ENCODE measurements at regions not wholly inside any gene's neighbourhood (a gene's known extent, or its start where the extent isn't known, plus 50 kb on each side); places are given as distances from the start of the nearest gene placed in this dataset.

DNA sequence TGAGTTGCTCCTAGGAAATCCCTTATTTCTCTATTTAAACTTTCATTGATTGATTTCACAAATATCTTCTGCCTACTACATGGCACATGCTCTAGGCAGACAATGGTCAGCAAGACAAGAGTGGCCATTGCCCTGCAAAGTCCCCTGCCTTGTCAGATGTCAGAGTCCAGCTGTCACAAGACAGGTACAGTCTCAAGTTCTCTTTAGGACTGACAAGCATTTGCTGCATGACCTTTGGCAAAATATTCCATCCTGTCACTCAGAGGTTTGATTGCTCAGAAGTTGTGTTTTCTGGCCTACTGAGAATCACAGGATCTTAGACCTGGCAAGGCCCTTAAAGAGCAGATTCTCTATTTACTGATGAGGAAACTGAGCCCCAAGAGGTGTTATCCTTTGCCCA is 322.3 kb upstream of the NFE2L3 start:
- no peak overlapping the region for H3K27ac Mint-ChIP-seq
- H3K36me3 Mint-ChIP-seq = no peaks in the 10 kb centered on the region
- no peaks in the 10 kb centered on the region for H3K27me3 Mint-ChIP-seq
- no peak for DNase-seq
- H3K4me1 Mint-ChIP-seq = no peaks in the 10 kb centered on the region
- no peaks in the 10 kb centered on the region for H3K9me3 Mint-ChIP-seq
- H3K4me3 Mint-ChIP-seq = no peak overlapping the region

DNA sequence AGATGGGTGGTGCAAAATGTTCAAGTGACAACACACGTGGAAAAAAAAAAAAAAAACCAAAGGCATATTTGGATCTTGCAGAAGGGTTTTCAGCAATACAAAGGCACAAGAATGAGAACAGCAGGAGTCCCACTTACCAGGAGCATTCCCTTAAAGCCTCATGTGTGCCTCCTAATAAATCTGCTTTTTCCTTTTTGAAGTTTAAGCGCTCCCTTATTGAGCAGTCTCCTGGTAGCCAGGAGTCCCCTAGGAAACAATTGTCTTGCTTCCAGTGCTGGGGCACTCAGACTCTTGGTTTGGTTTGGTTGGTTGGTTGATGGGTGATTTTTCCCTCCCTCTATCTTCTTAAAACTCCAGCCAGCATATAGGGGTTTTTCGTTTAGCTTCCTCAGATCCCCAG is 321.8 kb upstream of the NFE2L3 start:
- Mint-ChIP-seq H3K36me3 (no peaks in the 10 kb centered on the region), H3K27ac (no peak overlapping the region), H3K4me1 (no peaks in the 10 kb centered on the region), H3K27me3 (no peaks in the 10 kb centered on the region), H3K9me3 (no peaks in the 10 kb centered on the region), H3K4me3 (no peak overlapping the region)
- DNase-seq = no peak

DNA sequence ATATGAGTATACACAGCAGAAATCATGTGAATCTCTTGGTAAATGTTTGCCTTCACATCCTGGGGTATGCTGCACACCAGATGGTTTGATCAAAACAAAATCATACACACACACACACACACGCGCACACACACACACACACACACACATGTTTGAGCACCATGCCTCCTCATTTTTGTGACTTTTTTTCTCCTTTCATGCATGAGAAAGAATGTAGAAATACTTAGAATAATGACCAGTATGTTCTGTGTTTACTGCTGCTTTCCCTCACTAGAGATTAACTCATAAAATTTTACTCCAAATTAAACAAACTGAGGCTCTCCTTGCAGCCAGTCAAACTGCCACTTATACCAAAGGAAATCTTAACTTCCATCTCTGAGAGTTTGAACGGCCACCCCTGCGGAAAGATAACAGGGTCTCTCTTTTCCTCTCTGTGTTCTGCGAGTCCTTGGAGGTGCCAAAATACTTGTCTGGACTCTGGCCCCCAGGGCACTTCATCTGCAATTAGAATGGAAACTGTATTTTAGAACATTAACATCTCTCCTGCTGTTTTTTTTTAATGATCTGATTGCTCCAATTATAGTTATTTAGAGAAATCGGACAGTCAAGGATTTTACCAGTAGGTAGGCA is 320.8 kb upstream of the NFE2L3 start:
- Mint-ChIP-seq H3K27me3 (no peaks in the 10 kb centered on the region), H3K9me3 (no peaks in the 10 kb centered on the region), H3K36me3 (no peaks in the 10 kb centered on the region), H3K27ac (no peak overlapping the region), H3K4me1 (no peaks in the 10 kb centered on the region), H3K4me3 (no peak overlapping the region)
- DNase-seq = no peak

GRCh38 chr7:25831831-25832411 is 320.1 kb upstream of the NFE2L3 start:
- Mint-ChIP-seq H3K27me3 (no peaks in the 10 kb centered on the region), H3K27ac (no peak overlapping the region), H3K36me3 (no peaks in the 10 kb centered on the region), H3K4me3 (no peak overlapping the region), H3K9me3 (no peaks in the 10 kb centered on the region), H3K4me1 (no peaks in the 10 kb centered on the region)
- no peak for DNase-seq

- Mint-ChIP-seq H3K4me3 (no peak overlapping the region), H3K27me3 (peaks cover 3% of the 10 kb centered on the region), H3K9me3 (no peaks in the 10 kb centered on the region), H3K4me1 (no peaks in the 10 kb centered on the region), H3K36me3 (no peaks in the 10 kb centered on the region), H3K27ac (no peak overlapping the region)
- DNase-seq = no peak
Measured at GRCh38 chr7:25832456-25832855, 319.5 kb upstream of the NFE2L3 start.

GRCh38 chr7:25832929-25833328 is 319.1 kb upstream of the NFE2L3 start:
- Mint-ChIP-seq H3K36me3 (no peaks in the 10 kb centered on the region), H3K27ac (no peak overlapping the region), H3K9me3 (no peaks in the 10 kb centered on the region), H3K27me3 (peaks cover 5% of the 10 kb centered on the region), H3K4me3 (no peak overlapping the region), H3K4me1 (no peaks in the 10 kb centered on the region)
- no peak for DNase-seq

- H3K27ac Mint-ChIP-seq = no peak overlapping the region
Measured at GRCh38 chr7:25834050-25834449, 317.9 kb upstream of the NFE2L3 start.

GRCh38 chr7:25835197-25835596 is 316.8 kb upstream of the NFE2L3 start:
- no peaks in the 10 kb centered on the region for H3K36me3 Mint-ChIP-seq
- no peaks in the 10 kb centered on the region for H3K9me3 Mint-ChIP-seq
- H3K27me3 Mint-ChIP-seq = peaks cover 9% of the 10 kb centered on the region
- no peaks in the 10 kb centered on the region for H3K4me1 Mint-ChIP-seq
- DNase-seq = no peak
- H3K4me3 Mint-ChIP-seq = no peak overlapping the region
- H3K27ac Mint-ChIP-seq = no peak overlapping the region

More at GRCh38 chr7:25834050-25834449, 317.9 kb upstream of the NFE2L3 start:
- H3K9me3 Mint-ChIP-seq = no peaks in the 10 kb centered on the region
- peaks cover 5% of the 10 kb centered on the region for H3K27me3 Mint-ChIP-seq
- no peak for DNase-seq
- no peaks in the 10 kb centered on the region for H3K4me1 Mint-ChIP-seq
- H3K36me3 Mint-ChIP-seq = no peaks in the 10 kb centered on the region
- no peak overlapping the region for H3K4me3 Mint-ChIP-seq

DNA sequence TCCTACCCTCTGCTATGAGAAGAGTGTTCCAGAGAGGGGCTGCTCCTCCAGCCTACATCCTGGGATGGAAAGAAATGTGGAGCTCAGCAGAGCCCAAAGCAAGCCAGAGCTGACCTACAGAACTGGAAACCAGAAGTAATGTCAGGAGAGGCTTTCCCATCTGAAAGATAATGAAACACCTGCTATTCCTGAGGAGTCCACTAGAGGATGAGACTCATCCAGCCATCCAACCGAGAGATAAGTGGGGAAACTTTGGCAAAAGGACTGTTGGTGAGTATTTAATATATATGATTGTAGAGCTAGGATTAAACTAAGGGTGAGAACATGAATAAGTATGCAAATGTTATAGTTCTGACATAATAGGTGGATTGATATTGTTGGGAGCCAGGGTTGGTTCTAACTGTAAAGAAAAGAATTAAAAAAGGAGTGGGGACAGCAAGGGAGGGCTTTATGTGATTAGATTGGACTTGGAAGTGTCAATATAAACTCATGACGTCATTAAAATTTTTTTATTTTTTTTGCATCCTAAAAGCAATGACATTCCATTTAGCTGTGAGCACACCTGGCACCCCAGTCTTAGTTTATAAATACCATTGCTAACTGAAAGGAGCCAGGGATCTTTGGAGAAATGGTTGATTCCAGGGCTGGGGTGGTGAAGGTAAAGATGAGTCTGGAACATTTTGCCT is 312.8 kb upstream of the NFE2L3 start:
- Mint-ChIP-seq H3K27me3 (peaks cover 9% of the 10 kb centered on the region), H3K36me3 (no peaks in the 10 kb centered on the region), H3K9me3 (no peaks in the 10 kb centered on the region), H3K4me3 (no peak overlapping the region), H3K27ac (no peak overlapping the region), H3K4me1 (no peaks in the 10 kb centered on the region)
- DNase-seq = no peak

- Mint-ChIP-seq H3K9me3 (no peaks in the 10 kb centered on the region), H3K4me1 (no peaks in the 10 kb centered on the region), H3K27me3 (peaks cover 11% of the 10 kb centered on the region), H3K36me3 (no peaks in the 10 kb centered on the region), H3K4me3 (no peak overlapping the region), H3K27ac (no peak overlapping the region)
- DNase-seq = no peak
Measured at GRCh38 chr7:25840209-25840792, 311.7 kb upstream of the NFE2L3 start.

GRCh38 chr7:25841575-25841974 is 310.4 kb upstream of the NFE2L3 start:
- Mint-ChIP-seq H3K9me3 (no peaks in the 10 kb centered on the region), H3K4me3 (no peak overlapping the region), H3K36me3 (no peaks in the 10 kb centered on the region), H3K27ac (no peak overlapping the region), H3K27me3 (peaks cover 20% of the 10 kb centered on the region), H3K4me1 (no peaks in the 10 kb centered on the region)
- DNase-seq = no peak

GRCh38 chr7:25842201-25842733 is 309.7 kb upstream of the NFE2L3 start:
- Mint-ChIP-seq H3K36me3 (no peaks in the 10 kb centered on the region), H3K4me1 (no peaks in the 10 kb centered on the region), H3K27me3 (peaks cover 21% of the 10 kb centered on the region), H3K9me3 (no peaks in the 10 kb centered on the region), H3K27ac (no peak overlapping the region), H3K4me3 (no peak overlapping the region)
- DNase-seq = no peak

- Mint-ChIP-seq H3K4me3 (no peak overlapping the region), H3K4me1 (no peaks in the 10 kb centered on the region), H3K27me3 (peaks cover 18% of the 10 kb centered on the region), H3K27ac (no peak overlapping the region), H3K9me3 (no peaks in the 10 kb centered on the region), H3K36me3 (no peaks in the 10 kb centered on the region)
- DNase-seq = no peak
Measured at GRCh38 chr7:25843467-25843866, 308.5 kb upstream of the NFE2L3 start.

DNA sequence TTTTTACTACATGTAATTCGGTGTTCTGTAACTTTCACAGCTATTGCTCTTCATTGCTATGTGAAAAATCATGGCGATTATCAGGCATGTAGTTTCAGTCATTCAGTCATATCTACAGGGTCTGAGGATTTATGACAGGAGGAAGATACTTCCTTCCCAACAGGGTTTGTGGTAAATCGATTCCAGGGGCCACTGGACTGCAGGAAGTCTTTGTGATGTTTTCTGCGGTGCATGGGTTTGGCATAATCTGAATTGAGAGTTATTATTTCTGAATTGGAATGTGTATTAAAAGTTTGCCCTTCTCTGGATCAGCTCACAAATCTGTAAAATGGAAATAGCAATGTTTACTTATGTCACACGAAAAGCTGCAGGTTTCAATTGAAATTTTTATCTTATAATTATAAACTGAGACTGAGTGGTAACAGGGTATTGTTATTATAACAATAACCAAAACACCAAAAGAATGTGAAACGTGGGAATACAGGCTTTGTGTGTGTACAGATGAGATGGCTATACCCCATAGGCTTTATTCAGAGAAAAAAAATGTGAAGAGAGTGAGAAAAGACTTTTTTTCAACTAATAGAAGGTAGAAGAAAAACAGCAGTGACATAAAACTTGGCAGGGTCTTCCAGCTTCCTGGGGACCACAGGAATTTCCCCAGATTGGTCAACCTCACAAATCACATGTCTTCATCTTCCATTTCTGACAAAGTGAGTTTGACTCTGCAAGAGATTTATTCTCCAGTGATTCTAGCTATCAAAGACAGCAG is 307.7 kb upstream of the NFE2L3 start:
- Mint-ChIP-seq H3K27ac (no peak overlapping the region), H3K4me3 (no peak overlapping the region), H3K36me3 (no peaks in the 10 kb centered on the region), H3K4me1 (no peaks in the 10 kb centered on the region), H3K9me3 (no peaks in the 10 kb centered on the region), H3K27me3 (peaks cover 16% of the 10 kb centered on the region)
- DNase-seq = no peak

DNA sequence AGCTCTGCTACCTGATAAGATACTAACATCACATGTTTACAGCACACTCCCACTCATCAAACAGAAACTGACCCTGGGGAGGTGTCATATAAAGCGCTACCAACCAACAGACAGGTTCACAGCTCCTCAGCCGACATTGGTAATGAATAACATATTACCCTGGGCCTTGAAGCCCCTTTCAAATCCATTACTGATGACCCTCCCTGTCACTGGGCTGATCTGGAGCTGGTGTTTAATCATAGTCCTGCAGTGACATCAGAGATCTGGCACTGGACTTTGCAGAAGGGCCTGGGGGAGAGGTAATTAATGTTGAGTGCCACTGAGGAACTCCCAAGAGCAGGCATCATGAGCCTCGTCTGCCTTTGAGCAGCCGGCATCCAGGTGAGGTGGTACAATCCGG is 306.5 kb upstream of the NFE2L3 start:
- H3K9me3 Mint-ChIP-seq = no peaks in the 10 kb centered on the region
- DNase-seq = no peak
- no peak overlapping the region for H3K4me3 Mint-ChIP-seq
- no peaks in the 10 kb centered on the region for H3K4me1 Mint-ChIP-seq
- peaks cover 14% of the 10 kb centered on the region for H3K27me3 Mint-ChIP-seq
- no peaks in the 10 kb centered on the region for H3K36me3 Mint-ChIP-seq
- H3K27ac Mint-ChIP-seq = no peak overlapping the region
